Ovary (tissue), 3 donors: ENCODE measurements at regions not wholly inside any gene's neighbourhood (a gene's known extent, or its start where the extent isn't known, plus 50 kb on each side); places are given as distances from the start of the nearest gene placed in this dataset.

Source experiments
- CTCF ChIP-seq, 3 donors: fragments of 450-650 bp in 2 of 3; fragments of 200-600 bp in 1 of 3; IDR thresholded peaks; one replicate each; pipeline versions ENCODE4 v1.5.1 to v1.8.0; 2016 to 2022; ENCODE audit warnings: antibody characterized with exemption in 3 of 3, mild to moderate bottlenecking in 1 of 3
- EP300 ChIP-seq: sonication (generic); formaldehyde crosslinking; IDR thresholded peaks from one replicate; pipeline ENCODE4 v1.6.1; 2017; ENCODE audit warnings: antibody characterized with exemption
- POLR2A ChIP-seq: fragments of 450-650 bp; IDR thresholded peaks from one replicate; pipeline ENCODE4 v1.6.1; 2017; ENCODE audit warnings: antibody characterized with exemption, mild to moderate bottlenecking, moderate library complexity
- donor health status: DM: no; HTN: no; CAD: no.

- TF ChIP-seq CTCF (IDR thresholded peaks at IDR 0.05) (no peak), POLR2A (no peak), EP300 (no peak)
Observed at GRCh38 chr3:86731501-86731901, 259.4 kb downstream of the VGLL3 start.
